Retinal pigment epithelial cell (primary cell): ENCODE measurements at regions not wholly inside any gene's neighbourhood (a gene's known extent, or its start where the extent isn't known, plus 50 kb on each side); places are given as distances from the start of the nearest gene placed in this dataset.
"Not testable (repeated sequence)": the region's sequence is repeated elsewhere in the genome, so short reads cannot be mapped to it uniquely, and the experiment has no call there.

Source experiments
- DNase-seq: peaks from one replicate; pipeline ENCODE4 v3.0.0-alpha.2; 2010; ENCODE audit warnings: low read depth
- H3K4me3 ChIP-seq: 2 replicates; pipeline ENCODE4 v1.5.1; 2011; ENCODE audit warnings: mild to moderate bottlenecking, low read length, control low read depth, moderate library complexity
- CTCF ChIP-seq: conservative IDR thresholded peaks from 2 replicates; pipeline ENCODE4 v1.5.1; 2011; ENCODE audit warnings: low read depth, low read length, control low read depth, inconsistent platforms

- no peak overlapping the region for H3K4me3 ChIP-seq
- no peak for TF ChIP-seq CTCF
- DNase-seq = no peak
Measured at GRCh38 chr7:125299003-125299765, 369.6 kb upstream of the POT1 start.

GRCh38 chr7:125279961-125280360 lies 350.3 kb upstream of the POT1 start:
- H3K4me3 ChIP-seq = no peak overlapping the region
- TF ChIP-seq CTCF = no peak
- no peak for DNase-seq

- DNase-seq = no peak
- TF ChIP-seq CTCF = no peak
- H3K4me3 ChIP-seq = no peak overlapping the region
Measured at GRCh38 chr7:125278318-125278717, 348.7 kb upstream of the POT1 start.

GRCh38 chr7:125274742-125275141 lies 345.1 kb upstream of the POT1 start:
- H3K4me3 ChIP-seq, DNase-seq: not testable (repeated sequence)

- not testable (repeated sequence) for H3K4me3 ChIP-seq, DNase-seq
Measured at GRCh38 chr7:125264174-125264856, 334.7 kb upstream of the POT1 start.

- H3K4me3 ChIP-seq, DNase-seq: not testable (repeated sequence)
Measured at GRCh38 chr7:125258876-125259417, 329.3 kb upstream of the POT1 start.

GRCh38 chr7:125257617-125258016 lies 328.0 kb upstream of the POT1 start:
- no peak for TF ChIP-seq CTCF
- H3K4me3 ChIP-seq = no peak overlapping the region
- no peak for DNase-seq

GRCh38 chr7:125256446-125256845 lies 326.8 kb upstream of the POT1 start:
- DNase-seq = no peak
- H3K4me3 ChIP-seq = no peak overlapping the region
- no peak for TF ChIP-seq CTCF
